Sciatic nerve (tissue), 2 donors: ENCODE measurements at regions not wholly inside any gene's neighbourhood (a gene's known extent, or its start where the extent isn't known, plus 50 kb on each side); places are given as distances from the start of the nearest gene placed in this dataset.
"Not testable (repeated sequence)": the region's sequence is repeated elsewhere in the genome, so short reads cannot be mapped to it uniquely, and the experiment has no call there.

Source experiments
- ATAC-seq: fragments of 200-7000 bp; cut with Tn5 transposase; one replicate; pipeline ENCODE4 v1.9.1; 2020; ENCODE audit warnings: mild to moderate bottlenecking, moderate library complexity
- DNase-seq: peaks from one replicate; pipeline ENCODE4 v3.0.0-alpha.2; 2020; ENCODE audit warnings: low spot score
- intact Hi-C: fragments of 100-400 bp; cut with DNase I; formaldehyde crosslinking; loops from one replicate; pipeline ENCODE4 v1.14.2; 2022
- donor health status: DM: no; HTN: no; CAD: no.
- donor health status: DM: no; HTN: no; CAD: no.

DNA sequence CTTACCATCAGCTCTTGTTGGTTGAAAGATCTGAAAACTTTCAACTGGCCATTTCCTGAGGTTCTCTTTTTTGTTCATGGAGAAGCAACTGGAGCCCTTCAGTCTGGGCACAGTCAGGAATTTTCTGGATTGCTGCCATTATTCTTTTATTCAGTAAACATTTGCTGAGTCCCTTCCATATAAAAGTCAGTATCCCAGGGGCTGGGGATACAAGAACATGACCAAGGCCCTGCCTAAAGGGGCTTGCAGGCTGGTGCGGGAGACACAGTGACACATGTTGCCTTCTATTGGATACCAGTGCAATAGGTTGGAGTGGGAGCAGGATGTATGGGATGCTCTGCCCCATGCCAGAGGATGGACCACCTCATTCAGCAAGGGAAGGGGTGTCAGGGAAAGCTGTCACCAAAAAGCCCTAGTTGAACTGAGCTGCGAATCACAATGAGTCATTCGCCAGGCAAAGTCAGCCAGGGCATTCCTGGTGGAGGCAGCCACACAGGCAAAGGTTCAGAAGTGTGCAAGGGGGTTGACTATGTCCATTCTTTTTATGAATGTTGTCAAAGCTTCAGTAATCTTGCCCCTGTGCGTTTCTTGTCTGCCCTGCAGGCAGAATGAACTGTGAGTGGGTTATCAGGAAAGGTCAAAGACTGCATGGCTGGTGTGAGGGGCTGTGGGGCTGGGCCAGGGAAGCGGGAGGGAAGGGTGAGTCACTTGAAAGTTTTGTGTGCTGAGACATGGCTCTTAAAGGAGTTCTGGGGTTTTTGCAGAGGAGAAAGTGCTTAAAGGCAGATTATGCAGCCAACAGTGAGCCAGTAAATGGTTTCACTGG, 395.9 kb downstream of the KCNRG start:
- ATAC-seq, result no peak
- DNase-seq, result no peak

DNA sequence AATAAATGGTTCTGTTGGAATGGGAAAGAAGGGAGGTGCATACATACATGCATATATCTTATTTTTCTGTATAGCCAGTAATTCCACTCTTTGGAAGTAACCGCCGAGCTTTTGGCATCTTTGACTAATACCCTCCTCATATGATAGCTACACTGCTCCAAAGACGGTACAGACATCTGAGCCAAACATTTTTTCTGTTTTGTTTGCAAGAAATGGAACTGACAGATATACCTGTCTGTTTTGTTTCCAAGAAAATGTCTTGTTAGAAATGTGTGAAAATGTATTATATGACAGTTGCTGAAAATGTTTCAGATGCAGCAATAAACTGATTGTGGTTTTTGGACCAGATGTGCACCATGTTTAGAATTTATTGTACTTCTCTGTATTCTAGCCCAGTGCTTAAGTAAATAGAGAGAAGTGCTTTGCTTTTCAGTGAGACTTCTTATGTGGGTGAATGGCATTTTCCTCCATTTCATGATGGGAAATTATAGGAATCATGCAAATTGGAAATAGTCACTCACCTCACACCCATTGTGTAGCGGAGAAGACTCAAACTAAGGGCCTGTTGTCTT, 396.9 kb downstream of the KCNRG start:
- ATAC-seq (no peak), DNase-seq (no peak)
- intact Hi-C loops, result no loop called here

More for the DNA sequence above, 395.9 kb downstream of the KCNRG start:
- intact Hi-C loops, result no loop called here

DNA sequence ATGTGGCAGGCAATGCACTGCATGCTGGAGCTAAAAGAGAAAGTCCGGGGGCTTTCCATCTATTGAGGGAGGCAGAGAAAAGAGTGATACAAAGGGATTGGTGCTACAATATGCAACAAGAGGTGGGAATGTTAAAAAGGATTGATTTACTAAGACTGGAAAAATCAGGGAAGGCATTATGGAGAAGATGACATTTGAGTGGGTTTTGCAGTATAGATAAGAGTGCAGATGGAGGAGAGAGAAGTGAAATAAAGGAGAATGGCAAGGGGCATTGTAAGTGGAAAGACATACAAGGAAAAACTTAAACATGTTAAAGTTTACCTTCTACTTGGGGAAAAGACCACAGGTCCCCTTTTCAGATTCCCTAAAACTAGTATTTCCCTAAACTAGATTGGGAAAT, 399.4 kb downstream of the KCNRG start:
- intact Hi-C loops, result no loop called here
- DNase-seq (no peak), ATAC-seq (no peak)

DNA sequence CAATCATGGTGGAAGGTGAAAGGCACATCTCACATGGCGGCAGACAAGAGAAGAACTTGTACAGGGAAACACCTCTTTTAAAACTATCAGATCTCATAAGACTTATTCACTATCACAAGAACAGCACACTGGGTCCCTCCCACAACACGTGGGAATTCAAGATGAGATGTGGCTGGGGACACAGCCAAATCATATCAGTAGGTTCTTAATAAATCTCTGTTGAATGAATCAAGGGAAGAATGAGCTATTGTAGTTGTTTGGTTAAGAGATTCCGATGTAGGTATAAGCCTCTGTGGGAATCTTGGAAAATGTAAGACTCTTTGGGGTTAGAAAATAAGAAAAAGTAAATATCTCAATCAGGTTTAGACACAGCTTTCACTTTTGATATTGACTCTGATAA, 400.2 kb downstream of the KCNRG start:
- no peak for DNase-seq
- ATAC-seq, result no peak
- intact Hi-C loops, result no loop called here

DNA sequence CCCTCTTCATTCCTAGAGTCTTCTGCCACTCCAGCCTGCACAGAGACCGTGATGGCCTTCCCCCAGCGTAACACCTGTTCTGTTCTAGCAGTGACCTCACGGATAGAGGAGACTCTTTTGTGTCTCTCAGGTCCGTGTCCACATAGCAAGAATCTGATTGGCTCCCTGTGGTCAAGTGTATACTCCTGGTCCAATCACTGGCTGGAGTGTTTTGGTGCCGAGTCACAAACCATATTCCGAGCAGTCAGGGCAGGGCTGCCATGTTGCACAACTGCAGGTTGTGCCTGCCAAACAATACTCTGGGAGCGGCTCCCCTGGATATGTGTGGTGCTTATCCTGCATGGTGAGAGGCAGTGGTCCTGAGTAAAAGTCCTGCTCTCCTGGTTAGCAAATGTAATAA, 402.4 kb downstream of the KCNRG start:
- intact Hi-C loops, result no loop called here
- DNase-seq (no peak), ATAC-seq (no peak)

DNA sequence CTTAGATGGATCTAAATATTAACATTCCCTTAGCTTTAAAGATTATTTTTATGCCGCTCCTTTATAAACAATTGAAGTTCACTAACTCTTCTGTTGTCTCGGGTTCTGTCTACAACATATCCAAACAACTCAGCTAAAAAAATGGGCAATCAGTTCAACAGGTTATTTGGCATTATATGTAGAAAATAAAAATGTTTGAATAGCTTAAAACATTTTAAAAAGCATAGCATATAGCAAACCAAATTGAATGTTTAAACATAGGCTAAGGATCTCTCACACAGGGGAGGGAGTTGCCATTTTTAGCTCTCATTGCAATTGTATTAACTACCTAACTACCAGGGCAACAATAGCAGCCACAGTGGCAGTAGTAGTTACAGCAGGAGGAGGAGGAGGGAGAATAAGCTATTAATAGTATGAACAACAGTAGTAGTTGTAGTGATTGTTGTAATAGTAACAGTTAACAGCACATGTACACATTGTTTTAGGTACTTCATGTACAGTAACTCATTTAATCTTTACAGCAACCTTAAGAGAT, 404.2 kb downstream of the KCNRG start:
- intact Hi-C loops, result no loop called here
- DNase-seq (no peak), ATAC-seq (no peak)

DNA sequence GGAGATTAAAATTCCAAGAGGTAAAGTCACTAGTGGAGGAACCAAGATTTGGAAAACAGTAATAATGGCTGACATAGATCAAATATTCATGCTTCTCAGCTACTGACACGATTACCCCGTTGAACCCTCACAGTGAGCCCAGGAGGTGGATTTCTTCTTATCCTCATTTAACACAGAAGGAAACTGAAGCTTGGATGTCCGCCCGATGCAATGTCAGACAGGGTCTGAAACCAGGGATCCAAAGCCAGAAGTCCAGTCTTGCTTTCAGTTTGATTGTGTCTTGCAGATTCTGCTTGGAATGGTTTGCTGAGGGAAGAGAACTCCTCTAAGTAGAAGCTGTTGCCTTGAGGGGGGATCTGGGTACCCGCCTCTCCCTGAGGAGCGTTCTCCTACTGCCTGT, 404.7 kb downstream of the KCNRG start:
- ATAC-seq (peak; percentile 38), DNase-seq (no peak)
- intact Hi-C loops, result no loop called here

DNA sequence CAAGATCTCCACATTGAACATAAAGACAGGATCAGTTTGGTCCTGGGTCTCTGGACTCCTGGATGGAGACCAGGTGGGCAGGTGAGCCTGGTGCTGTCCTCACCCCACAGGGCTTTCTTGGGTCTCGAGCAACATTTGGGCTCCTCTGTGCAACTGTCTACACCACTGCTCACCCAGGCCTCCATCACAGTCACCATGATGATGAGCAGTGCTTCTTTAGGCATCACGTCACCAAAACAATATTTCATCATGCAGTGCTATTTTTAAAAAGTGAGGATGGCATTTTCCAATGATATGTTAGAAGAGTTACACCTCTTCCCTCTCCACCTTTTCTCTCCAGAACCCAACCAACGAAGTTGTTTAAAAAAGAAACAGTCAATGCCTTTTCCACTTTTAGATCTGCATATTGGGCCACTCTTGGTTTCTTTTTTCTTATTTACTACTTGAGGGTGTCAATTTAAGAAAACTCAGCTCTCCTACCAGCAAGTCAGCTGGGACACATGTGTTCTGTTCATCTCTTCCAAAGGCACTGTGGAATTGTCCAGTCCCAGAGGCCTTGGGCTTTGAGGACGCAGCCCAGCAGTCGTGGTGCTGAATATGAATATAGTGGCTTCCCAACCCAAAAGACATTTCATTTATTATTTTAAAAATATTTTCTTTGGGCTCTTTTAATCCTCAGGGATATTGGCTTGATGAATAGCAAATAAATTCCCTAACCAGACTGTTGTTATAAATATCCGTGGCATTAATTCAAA, 405.7 kb downstream of the KCNRG start:
- DNase-seq, result no peak
- intact Hi-C loops, result no loop called here
- ATAC-seq, result peak; percentile 76

DNA sequence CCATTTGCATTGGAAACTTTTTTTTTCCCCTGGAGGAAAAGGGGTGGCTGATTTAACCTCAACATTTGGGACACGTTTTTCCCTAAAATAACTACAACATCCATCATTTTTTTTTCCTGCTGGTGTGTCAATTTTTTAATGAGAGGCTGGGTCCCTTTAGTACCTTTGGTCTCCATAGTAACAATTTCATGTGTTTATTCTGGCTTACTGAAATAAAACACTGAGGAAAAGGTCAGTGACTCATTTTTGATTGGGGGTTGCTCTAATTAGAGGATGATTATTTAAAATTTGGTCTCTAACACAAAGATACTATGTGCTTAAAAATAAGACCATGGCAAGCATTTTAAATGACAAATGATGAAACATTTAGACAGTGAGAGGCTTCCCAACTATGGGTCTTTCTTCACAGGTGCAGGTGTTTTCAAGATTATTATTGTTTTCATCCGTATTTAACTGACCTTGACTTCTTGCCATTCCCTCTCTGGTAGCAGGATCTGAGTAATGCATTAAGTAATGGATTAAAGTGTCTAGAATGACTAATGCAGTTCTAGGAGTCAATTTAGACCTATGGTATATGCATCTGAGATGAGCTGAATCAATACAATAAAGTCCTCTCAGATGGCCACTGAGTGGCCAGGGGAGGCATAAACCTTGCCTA, 406.4 kb downstream of the KCNRG start:
- ATAC-seq (no peak), DNase-seq (no peak)
- intact Hi-C loops, result no loop called here

DNA sequence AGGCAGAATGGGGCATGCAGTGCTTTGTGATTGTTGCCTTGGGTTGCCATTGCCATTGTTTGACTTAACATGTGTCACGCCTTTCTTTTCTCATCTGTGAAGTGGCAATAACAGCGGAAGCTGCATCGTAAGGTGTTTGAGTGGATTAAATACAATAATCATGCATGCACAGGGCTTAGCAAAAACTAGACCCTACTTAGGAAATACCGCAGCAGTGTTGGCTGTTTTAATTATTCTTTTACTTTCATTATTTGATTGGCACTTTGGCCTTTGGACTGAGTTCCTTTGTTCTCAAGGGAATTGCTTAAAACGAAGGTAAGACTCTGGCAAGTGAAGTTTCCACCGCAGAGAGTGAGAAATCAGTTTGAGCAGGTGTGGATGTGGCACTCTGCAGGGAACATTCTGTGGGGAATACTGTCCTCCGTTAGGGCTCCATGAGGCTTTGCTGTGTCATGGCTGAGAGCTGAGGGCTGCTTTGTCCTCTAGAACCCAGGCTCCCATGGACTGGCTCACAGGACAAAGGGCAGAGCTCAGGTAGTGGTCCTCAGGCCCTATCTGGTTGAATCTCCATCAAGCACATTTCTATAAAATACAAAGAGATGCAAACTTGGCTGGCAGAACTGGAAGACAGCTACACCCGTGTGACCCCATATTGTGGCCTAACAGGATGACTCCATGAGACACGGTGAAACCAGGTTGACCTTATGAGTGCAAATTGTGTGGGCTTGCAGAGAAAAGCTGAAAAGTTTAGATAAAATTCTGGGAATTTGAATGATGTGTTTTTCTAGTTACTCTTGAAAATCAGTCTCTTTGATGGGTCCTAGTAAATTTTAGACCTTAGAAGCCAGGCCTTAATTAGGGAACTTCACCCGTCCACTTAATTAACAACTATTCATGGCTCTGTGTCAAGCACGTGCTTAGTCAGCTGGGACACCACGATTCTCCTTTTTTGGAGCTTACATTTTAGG, 407.2 kb downstream of the KCNRG start:
- ATAC-seq, result no peak
- intact Hi-C loops, result no loop called here
- DNase-seq, result no peak

DNA sequence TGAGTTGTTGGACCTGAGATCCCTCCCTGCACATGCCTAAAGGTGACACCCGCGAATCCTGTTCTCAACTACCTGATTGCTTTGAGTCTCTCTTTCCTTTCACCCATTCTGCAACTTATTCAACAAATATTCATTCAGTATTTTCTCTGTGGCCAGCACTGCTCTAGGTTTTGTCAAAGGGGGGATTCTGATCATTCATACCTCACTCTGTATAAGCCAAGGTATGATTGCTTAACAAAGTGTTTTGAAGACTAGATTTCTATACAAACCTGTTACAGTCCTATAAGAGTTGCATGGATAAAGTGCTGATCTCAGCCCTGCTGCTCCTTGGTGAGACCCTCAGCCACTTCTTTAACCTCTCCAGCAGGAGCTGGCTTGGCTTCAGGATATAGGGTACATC, 409.7 kb downstream of the KCNRG start:
- ATAC-seq (no peak), DNase-seq (no peak)
- intact Hi-C loops, result no loop called here

DNA sequence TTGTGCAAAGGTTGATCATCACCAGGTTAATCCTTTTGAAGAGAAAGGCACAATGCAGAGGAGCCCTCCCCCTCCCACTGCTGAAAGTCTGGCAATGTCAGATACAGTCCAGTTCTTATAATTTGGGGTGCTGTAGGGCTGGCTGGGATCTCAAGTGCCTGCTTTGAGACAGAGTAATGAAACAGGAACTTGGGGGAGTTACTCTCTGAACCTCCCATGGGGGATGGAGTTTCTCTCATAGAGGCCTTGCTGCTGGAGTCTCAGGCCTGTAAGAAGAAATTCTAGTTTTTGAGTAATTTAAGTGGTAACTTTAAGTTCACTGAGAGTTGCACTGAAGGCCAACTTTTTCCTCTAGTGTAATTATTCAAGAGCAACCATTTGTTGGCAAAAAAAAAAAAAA, 410.5 kb downstream of the KCNRG start:
- no peak for DNase-seq
- intact Hi-C loops, result no loop called here
- ATAC-seq, result no peak

DNA sequence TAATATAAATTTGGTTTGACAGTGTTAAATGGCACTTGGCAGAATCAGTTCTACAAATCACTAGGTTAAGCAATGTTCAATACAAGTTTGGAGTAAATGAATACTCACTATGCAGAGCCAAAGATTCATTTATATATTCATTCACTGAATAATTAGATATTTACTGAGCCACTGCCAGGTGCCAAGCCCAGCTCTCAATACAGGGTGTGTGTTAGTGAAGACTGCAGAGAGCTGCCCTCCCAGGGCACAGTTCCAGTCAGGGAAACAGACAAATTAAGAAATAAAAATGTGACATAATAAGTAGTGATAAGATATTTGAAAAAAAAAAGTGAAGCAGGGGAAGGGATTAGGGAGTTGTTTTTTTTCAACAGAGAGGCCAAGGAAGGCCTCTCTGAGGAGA, 411.7 kb downstream of the KCNRG start:
- ATAC-seq (no peak), DNase-seq (no peak)
- intact Hi-C loops, result no loop called here

DNA sequence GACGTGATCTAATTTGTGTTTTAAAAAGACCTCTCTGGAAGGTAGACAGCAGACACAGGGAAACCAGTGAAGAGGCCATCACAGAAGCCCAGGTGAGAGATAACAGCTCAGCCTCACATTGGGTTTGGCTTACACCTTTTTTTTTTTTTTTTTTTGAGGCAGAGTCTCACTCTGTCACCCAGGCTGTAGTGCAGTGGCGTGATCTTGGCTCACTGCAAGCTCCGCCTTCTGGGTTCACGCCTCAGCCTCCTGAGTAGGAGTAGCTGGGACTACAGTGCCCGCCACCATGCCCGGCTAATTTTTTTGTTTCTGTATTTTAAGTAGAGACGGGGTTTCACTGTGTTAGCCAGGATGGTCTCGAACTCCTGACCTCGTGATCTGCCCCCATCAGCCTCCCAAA, 412.3 kb downstream of the KCNRG start:
- intact Hi-C loops, ATAC-seq, DNase-seq: not testable (repeated sequence)

DNA sequence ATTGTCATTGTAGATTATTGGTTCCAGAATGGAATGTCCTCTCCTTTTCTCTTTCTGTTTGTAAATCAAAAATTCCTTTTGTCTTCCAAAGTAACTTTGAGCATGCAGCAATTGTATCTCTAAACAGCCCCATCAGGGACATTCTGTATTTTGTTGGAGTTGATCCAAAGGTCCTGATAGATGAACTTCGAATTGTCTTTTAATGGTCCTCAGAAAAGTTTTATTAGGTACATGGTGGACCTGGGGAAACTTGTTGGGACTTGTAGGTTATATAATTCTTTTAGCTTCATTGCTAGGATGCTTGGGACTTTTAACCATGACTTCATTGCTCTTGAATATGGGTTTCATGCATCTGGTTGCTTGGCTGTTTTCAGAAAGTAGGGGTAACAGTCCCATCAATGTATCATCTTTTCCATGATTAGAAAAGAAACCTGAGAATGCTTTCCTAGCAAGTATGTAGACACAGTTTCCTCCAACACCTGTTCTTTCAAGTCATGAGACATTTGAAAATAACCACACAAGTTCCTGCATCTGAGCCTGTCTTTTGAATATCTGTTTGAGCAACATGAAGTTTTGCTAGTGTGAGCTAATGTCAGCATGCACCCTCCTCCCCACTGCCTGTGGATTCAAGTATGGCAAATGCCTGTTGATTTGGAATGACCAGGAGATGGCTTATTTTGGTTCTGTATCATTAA, 413.1 kb downstream of the KCNRG start:
- DNase-seq (no peak), ATAC-seq (no peak)
- intact Hi-C loops, result no loop called here

DNA sequence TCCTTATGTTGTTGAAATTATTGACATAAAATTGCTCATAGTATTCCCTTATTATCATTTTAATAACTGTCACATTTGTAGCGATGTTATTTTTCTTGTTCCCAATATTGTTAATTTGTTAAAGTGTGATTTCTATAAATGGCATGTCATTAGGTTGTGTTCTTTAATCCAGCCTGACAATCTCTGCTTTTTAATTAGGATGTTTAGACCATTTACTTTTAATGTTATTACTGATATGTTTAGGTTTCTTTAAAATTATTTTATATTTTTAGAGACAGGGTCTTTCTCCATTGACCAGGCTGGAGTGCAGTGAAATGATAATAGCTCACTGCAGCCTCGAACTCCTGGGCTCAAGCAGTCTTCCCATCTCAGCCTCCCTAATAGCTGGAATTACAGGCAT, 408.5 kb downstream of the DLEU7 start:
- ATAC-seq (no peak), DNase-seq (no peak)
- intact Hi-C loops, result no loop called here

DNA sequence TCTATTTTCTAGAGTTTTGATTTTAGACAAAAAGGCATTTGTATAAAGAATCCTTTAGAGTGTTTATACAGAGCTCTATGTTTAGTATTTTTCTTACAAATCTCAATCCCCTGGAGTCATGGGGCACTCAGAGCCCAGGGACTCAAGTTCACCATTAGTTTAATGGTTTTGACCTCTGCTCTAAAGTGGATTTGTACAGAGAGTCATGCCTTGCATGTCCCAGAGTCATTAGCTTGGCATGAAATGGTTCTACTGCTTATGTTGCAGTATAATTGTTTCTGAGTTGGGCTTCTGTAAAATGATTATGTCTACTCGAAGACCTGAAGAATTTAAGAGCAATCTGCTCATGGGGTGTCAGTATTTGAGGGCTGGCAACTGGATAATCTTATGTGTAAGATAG, 406.2 kb downstream of the DLEU7 start:
- ATAC-seq (no peak), DNase-seq (no peak)

DNA sequence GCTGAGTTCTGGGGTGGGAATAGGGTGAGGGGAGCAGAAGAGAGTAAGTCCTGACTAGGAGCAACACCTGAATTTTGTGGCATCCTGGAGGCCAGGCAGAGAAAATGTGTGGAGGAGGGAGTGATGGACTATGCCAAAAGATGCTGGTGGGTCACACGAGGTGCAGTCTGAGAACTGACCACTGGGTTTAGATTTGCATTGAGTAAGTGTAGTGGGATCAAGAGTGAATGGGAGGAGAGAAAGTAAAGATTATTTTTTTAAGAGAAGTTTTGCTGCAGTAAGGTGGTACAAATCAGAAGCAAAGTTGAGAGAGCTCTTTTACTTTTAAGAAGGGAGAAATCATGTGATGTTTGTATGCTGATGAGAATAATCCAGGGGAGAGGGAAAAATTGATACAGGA, 405.1 kb downstream of the DLEU7 start:
- intact Hi-C loops, result no loop called here
- no peak for ATAC-seq
- DNase-seq, result no peak

More for the DNA sequence above, 406.2 kb downstream of the DLEU7 start:
- intact Hi-C loops, result no loop called here
